GM10847 (cell line): ENCODE measurements at regions not wholly inside any gene's neighbourhood (a gene's known extent, or its start where the extent isn't known, plus 50 kb on each side); places are given as distances from the start of the nearest gene placed in this dataset.

Source experiments
- POLR2A ChIP-seq: IDR thresholded peaks from 2 replicates; pipeline ENCODE4 v1.6.1; 2011; ENCODE audit not compliant: insufficient read length; ENCODE audit errors: extremely low read depth

DNA sequence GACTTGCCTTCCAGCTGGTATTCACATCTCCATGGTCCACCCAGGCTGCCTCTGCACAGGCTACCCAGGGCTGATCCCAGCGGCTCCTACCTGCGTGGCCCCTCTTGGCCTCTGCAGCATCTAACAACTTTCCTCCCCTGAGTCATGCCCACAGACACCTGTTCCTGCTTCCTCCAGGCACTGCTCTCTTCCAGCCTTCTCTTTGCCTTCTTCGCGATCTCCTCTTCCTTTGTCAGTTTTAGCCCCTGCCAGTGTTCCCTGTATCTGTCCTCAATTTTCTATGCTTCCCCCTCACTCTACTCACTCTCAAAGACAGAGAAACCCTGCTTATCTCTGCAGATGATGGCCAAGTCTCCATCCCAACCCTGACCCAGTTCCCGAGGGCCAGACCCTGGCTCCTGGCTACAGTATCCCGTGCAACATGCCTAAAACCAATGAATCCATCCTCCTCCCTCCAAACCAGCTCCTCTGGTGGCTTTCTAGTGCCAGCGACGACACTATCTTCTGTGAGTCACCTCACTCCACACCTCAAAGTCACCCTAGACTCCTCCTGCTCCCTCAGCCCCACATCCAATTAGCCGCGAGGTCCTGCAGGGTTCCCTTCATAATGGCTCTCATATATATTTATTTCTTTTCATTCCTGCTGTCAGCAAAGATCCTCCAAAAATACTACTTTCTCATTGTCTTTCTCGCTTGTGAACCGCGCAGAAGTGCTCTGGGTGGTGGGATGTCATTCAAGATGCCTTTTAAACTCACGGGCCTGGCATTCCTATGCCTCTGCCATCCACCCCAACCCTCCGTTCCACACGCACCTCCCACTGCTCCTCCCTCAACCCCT lies 259.2 kb downstream of the TOMM20 start:
- TF ChIP-seq POLR2A: no peak

DNA sequence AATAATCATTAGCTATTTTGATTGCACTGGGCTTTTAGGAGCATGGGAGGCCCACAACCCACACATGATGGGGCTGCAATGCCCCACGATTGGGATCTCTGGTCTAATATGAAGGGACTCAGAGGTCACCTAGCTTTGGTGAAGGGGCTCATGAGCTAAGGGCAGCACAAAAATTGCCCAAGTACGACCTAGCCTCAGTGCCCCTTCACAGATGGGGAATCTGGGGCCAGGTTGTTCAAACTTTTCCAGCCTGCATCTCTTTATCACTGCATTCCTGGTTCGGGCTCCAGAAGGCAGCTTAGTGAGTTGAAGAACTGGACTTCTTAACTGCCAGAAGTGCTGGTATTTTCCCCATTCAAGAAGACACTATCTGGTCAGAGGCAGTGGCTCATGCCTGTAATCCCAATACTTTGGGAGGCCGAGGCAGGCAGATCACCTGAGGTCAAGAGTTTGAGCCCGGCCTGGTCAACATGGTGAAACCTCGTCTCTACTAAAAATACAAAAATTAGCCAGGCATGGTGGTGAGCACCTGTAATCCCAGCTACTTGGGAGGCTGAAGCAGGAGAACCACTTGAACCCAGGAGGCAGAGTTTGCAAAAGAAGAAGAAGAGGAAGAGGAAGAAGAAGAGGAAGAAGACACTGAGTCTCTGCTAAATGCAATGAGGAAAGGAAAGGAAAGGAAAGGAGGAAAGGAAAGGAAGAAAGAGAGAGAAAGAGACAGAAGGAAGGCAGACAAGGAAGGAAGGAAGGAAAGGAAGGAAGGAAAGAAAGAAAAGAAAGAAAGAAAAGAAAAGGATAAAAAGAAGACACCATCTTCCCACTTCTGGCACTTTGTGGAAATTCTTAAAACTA lies 258.5 kb upstream of the IRF2BP2 start:
- no peak for TF ChIP-seq POLR2A

DNA sequence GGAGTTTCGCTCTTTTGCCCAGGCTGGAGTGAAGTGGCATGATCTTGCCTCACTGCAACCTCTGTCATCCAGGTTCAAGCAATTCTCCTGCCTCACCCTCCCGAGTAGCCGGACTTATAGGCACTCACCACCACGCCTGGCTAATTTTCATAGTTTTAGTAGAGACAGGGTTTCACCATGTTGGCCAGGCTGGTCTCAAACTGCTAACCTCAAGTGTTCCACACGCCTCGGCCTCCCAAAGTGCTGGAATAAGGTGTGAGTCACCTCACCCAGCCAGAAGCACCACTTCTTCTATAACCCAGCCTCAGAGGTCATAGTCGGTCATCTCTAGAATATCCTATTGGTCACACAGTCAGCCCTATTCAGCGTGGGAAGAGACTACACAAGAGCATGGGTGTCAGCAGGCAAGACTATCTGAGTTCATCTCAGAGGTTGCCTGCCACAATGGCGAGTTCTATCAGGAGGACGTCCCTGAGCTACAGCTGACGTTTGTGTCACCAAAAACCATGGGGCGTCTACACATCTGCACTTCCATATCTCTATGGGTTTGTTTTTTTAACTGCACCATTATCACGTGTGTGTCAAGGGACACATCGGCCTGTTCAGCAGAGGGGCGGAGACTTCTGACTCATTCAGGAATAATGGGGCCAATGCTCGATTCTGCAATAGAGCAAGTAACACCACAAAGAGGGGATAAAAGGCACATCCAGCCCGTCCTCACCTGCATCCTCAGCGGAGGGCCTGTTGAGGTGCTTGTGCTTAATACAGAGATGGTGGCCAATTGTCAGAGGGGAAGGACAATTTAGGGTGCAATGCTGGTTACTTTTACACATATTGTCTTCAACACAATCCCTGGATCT lies 256.3 kb upstream of the IRF2BP2 start:
- no peak for TF ChIP-seq POLR2A

DNA sequence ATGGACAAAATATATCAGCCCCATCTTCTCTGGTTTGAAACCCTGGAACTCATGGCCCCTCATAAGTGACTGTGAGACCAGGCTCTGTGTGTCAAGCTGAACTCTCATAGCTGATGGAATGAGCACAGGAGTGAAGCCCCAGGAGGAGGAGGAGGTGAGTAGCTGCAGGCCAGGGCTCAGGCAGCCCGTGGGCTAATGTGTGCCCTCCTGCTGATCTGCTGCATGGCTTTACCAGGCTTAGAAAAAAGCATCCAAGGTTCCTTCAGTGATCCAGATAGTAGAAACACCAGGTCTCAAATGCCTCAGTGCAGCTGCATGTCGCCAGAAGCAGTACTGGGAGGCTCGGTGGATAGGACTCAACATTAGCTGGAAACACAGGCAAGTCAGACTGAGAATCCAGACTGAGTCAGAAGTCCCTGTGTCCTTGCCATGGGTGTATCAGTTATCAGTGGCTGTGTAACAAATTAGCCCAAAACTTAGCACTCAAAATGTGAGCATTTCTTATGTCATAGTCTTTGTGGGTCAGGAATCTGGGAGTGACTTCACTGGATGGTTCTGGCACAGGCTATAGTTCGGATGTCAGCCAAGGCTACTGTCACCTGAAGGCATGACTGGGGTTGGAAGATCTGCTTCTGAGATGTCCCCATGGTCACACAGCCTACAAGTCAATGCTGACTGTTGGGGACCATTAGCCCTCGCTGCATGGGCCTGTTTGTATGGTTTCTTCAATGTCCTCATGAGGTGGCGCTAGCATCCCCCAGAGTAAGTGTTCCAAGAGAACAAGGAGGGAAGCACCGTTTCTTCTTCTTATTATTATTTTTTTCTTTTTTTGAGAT lies 255.4 kb upstream of the IRF2BP2 start:
- TF ChIP-seq POLR2A: no peak

DNA sequence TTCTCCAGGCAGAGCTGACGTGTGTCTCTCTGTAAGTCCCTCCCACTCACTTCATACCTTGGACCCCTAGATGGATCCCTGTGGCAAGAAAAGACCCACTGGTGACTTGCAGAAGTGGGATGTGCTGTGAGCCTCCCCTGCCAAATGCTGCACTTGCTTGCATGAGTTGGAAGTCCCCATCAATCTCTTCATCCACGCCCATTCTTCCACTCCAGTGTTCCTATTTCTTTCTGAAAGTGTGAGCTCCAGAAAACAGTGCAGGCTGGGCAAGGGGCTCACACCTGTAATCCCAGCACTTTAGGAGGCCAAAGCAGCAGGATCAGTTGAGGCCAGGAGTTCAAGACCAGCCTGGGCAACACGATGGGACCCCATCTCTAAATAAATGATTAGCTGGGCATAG lies 254.1 kb upstream of the IRF2BP2 start:
- TF ChIP-seq POLR2A: no peak

DNA sequence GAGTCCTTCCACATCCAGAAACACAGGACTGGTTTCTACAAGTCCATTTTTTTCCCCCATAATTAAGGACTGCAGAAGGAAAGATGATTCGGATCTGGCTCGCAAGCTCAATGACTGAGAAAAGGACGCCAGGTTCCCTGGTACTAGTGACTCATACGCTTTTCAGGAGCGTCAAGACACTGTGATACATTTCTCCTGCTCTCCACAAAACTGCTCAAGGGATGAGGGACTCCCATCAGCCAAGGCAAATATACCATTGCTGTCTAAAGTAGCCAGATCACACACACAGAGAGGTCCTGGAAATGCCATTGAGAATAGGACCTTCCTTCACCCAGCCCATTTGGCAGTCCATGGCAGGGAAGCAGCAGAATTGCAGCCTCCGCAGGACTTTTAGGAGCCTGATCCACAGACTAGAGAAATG lies 253.6 kb upstream of the IRF2BP2 start:
- TF ChIP-seq POLR2A: no peak

DNA sequence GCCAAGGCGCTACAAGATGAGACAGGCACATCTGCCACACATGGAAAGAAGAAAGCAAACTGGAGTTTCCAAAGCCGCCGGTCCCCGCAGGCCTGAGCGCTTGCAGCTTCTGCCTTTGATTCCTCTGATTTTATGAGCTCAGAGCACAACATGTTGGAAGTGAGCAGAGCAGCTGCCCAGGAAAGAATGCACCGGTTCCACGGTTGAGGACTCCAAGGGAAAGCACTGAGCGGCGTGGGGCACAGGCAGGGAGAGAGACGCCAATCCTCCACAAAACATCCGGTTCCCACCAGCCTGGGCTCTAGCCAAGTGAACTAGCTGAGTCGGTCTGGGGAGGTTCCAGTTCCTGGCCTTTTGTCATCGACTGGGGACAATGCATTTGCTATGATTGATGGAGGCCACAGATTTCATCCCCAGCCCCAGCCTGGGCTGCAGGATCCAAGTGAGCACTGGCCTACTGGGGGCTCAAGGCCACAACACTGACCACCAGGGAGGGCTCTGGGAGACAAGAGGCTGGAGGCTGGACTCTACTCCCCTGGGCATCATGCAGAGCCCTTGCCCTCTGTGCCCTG lies 253.1 kb upstream of the IRF2BP2 start:
- no peak for TF ChIP-seq POLR2A

DNA sequence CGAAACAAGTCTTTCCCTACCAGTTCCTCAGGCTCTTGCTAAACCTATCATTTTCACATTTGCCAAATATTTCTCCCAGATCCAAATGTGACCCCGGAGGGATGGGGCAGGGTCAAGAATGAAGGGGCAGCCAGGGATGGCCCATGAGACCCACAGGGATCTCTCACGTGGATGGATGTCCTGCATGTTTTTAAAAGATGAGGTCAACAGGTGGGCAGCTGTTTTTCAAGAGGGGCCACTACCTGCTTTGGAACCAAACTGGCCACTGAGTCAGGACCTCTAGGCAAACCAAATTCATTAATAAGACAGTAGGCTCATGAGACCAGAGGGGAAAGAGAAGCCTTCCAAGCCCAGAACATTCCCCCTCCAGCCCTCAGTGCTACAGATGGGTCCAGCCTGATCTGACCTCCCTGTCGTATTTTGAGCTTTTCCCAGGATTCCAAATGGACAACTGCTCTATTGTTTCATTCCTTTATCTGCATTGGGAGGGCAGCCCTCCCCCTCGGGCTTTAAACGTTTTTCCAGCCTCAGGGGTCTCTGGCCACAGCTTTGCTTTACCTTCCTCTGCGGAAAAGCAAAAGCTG lies 252.5 kb upstream of the IRF2BP2 start:
- TF ChIP-seq POLR2A: no peak

DNA sequence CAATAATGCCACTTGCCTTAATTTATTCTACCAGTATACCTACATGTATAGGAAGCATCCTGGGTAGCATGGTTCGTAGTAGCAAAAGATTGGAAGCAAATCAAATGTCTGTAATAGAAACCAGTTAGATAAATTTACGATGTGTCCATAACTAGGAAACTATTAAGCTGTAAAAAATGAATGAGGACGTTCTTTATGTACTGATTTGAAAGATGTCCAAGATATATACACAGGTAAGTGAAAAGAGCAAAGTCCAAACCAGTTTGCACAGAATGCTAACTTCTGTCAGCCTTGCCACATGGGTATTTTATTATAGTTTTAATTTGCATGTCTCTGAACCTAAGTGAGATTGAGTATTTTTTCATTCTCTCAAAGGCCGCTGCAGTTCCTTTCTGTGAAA lies 251.8 kb upstream of the IRF2BP2 start:
- no peak for TF ChIP-seq POLR2A

DNA sequence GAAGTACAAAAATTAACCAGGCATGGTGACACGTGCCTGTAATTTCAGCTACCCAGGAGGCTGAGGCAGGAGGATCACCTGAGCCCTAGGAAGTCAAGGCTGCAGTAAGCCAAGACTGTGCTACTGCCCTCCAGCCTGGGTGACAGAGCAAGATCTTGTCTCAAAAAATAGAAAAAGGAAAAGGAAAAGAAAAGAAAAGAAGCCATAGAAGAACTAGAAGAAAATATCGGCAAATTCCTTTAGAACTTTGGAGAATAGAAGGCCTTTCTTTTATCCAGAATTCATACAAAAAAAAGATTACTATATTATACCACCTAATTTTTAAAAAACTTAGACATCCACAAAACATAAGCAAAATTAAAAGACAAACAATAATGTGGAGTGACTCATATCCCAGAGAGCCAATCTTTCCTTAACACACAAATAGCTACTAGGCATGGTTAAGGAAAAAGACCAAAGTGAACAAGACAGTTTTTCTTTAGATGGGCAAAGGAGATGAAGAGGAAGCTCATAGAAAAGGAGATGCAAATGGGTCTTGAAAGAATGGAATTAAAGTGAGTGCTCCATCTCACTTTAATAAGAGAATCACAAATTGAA lies 251.1 kb upstream of the IRF2BP2 start:
- TF ChIP-seq POLR2A: no peak

DNA sequence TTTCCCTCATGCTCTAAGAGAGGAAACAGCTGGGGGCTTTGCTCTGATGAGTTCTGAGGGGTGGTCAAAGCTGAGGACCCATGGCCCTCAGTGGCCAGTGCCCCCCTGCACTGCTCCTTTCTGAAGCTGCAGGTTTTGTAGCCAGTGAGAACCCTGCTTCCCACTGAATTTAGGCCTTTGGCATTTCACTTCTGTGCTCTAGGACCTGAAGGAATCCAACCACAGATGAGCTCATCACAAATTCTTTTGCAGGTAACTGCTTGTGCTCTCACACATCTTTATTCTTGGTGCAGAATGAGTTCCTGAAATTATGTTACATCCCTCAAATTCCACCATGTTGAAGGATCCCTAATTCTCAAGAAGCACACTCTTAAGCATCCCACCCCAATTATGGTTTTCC lies 248.7 kb upstream of the IRF2BP2 start:
- TF ChIP-seq POLR2A: no peak

DNA sequence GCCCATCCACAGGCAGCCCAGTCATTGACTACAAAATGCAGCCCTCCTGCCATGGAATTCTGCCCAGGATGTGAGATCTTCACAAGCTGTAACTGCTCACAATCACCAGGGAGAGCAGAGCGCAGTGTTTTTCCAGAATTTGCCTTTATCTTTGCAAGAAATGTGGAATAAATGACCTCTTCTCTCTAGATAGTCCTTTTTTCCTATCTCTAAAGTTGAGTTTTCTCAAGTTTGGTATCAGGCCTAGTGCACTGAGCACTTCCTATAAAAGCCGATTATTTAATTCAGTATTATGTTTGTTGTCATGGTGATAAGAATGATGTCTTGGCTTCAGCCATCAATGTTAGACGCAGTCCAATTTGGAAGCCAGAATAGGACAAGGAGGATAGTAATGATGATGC lies 246.9 kb upstream of the IRF2BP2 start:
- TF ChIP-seq POLR2A: no peak

DNA sequence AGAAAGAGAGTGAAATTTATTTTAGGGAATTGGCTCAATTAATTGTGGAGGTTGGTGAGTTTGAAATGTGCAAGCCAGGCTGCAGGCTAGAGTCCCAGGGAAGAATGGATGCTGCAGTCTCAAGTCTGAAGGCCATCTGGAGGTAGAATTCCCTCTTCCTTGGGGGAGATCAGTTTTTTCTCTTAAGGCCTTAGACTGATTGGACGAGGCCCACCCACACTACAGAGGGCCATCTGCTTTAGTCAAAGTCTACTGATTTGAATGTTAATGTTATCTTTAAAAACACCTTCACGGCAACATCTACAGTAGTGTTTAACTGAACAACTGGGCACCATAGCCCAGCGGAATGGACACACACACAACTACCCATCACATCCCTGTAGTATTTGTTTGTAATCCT lies 245.9 kb upstream of the IRF2BP2 start:
- TF ChIP-seq POLR2A: no peak
